ENCODE measurements at regions not wholly inside any gene's neighbourhood (a gene's known extent, or its start where the extent isn't known, plus 50 kb on each side); places are given as distances from the start of the nearest gene placed in this dataset.

DNA sequence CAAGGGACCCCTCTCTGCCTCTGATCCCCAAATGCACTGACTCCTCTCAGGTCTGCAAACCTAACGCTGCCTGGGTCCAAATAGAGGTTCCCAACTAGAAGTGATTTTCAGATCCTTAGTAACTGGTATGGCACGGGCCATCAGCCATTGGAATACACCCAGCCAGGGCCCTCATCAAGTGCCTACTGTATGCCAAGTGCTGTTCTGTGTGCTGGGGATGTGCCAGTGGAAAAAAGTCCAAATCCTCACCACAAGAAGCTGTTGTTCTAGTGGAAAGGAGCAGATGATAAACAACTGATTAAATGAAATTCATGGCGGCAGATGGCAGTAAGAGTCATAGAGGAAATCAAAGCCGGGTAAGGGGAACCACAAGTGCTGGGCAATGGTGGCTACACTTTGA, 57.2 kb upstream of the MED9 start (continued):
- TF ChIP-seq FOXP1 (CRISPR knock-in tag; IDR thresholded peaks at IDR 0.05; ENCODE audit: borderline replicate concordance) (no peak), ZNF317 (CRISPR knock-in tag; IDR thresholded peaks at IDR 0.05; ENCODE audit: borderline replicate concordance, low read depth) (no peak), SMAD3 (CRISPR knock-in tag; IDR thresholded peaks at IDR 0.05; ENCODE audit: borderline replicate concordance) (no peak), CBFB (CRISPR knock-in tag; IDR thresholded peaks at IDR 0.05; ENCODE audit: low read depth) (no peak), RELA (CRISPR knock-in tag; IDR thresholded peaks at IDR 0.05; ENCODE audit: borderline replicate concordance) (no peak), NFATC4 (CRISPR knock-in tag; IDR thresholded peaks at IDR 0.05) (no peak), GTF2I (CRISPR knock-in tag; conservative IDR thresholded peaks at IDR 0.05) (no peak)
- TF ChIP-seq, protein P1, sequence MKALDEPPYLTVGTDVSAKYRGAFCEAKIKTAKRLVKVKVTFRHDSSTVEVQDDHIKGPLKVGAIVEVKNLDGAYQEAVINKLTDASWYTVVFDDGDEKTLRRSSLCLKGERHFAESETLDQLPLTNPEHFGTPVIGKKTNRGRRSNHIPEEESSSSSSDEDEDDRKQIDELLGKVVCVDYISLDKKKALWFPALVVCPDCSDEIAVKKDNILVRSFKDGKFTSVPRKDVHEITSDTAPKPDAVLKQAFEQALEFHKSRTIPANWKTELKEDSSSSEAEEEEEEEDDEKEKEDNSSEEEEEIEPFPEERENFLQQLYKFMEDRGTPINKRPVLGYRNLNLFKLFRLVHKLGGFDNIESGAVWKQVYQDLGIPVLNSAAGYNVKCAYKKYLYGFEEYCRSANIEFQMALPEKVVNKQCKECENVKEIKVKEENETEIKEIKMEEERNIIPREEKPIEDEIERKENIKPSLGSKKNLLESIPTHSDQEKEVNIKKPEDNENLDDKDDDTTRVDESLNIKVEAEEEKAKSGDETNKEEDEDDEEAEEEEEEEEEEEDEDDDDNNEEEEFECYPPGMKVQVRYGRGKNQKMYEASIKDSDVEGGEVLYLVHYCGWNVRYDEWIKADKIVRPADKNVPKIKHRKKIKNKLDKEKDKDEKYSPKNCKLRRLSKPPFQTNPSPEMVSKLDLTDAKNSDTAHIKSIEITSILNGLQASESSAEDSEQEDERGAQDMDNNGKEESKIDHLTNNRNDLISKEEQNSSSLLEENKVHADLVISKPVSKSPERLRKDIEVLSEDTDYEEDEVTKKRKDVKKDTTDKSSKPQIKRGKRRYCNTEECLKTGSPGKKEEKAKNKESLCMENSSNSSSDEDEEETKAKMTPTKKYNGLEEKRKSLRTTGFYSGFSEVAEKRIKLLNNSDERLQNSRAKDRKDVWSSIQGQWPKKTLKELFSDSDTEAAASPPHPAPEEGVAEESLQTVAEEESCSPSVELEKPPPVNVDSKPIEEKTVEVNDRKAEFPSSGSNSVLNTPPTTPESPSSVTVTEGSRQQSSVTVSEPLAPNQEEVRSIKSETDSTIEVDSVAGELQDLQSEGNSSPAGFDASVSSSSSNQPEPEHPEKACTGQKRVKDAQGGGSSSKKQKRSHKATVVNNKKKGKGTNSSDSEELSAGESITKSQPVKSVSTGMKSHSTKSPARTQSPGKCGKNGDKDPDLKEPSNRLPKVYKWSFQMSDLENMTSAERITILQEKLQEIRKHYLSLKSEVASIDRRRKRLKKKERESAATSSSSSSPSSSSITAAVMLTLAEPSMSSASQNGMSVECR (CRISPR knock-in tag; IDR thresholded peaks at IDR 0.05; ENCODE audit: borderline replicate concordance) = no peak
- TF ChIP-seq, protein P2, sequence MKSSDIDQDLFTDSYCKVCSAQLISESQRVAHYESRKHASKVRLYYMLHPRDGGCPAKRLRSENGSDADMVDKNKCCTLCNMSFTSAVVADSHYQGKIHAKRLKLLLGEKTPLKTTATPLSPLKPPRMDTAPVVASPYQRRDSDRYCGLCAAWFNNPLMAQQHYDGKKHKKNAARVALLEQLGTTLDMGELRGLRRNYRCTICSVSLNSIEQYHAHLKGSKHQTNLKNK (CRISPR knock-in tag; IDR thresholded peaks at IDR 0.05) = no peak
- TF ChIP-seq, protein P3, sequence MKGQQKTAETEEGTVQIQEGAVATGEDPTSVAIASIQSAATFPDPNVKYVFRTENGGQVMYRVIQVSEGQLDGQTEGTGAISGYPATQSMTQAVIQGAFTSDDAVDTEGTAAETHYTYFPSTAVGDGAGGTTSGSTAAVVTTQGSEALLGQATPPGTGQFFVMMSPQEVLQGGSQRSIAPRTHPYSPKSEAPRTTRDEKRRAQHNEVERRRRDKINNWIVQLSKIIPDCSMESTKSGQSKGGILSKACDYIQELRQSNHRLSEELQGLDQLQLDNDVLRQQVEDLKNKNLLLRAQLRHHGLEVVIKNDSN (CRISPR knock-in tag; IDR thresholded peaks at IDR 0.05) = no peak
- TF ChIP-seq, protein P4, sequence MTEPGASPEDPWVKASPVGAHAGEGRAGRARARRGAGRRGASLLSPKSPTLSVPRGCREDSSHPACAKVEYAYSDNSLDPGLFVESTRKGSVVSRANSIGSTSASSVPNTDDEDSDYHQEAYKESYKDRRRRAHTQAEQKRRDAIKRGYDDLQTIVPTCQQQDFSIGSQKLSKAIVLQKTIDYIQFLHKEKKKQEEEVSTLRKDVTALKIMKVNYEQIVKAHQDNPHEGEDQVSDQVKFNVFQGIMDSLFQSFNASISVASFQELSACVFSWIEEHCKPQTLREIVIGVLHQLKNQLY (CRISPR knock-in tag; IDR thresholded peaks at IDR 0.05) = no peak

DNA sequence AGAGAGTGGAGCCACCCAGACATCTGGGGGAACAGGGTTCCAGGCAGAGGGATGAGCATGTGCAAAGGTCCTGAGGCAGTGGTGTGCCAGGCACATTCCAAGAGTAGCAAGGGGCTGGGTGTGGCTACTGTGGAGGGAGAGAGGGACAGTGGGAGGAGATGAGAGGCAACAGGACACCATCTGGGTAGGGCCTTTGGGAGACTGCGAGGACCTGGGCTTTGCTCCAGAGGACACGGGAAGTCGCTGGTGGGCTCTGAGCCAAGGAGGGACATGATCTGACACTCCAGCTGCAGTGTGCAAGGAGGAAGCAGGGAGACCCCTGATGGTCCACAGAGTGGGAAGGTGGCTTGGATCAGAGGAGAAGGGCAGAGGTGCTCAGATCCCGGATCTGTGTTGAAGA, 56.7 kb upstream of the MED9 start:
- POLR2A ChIA-PET = no interaction called here
- Mint-ChIP-seq H3K9me3 (peaks cover 56% of the 10 kb centered on the region), H3K27ac (no peak overlapping the region), H3K4me3 (no peak overlapping the region), H3K36me3 (0 out of 2 replicates have a peak, but pooled peaks cover 2% of the 10 kb centered on the region), H3K4me1 (no peaks in the 10 kb centered on the region), H3K27me3 (ENCODE audit: low read depth) (peaks cover 19% of the 10 kb centered on the region)
- ATAC-seq = no peak
- CTCF ChIA-PET = no interaction called here
- TF ChIP-seq GABPB1 (CRISPR knock-in tag; IDR thresholded peaks at IDR 0.05) = no peak
- TF ChIP-seq, protein P4 (CRISPR knock-in tag; IDR thresholded peaks at IDR 0.05) = no peak
- TF ChIP-seq, protein P5, sequence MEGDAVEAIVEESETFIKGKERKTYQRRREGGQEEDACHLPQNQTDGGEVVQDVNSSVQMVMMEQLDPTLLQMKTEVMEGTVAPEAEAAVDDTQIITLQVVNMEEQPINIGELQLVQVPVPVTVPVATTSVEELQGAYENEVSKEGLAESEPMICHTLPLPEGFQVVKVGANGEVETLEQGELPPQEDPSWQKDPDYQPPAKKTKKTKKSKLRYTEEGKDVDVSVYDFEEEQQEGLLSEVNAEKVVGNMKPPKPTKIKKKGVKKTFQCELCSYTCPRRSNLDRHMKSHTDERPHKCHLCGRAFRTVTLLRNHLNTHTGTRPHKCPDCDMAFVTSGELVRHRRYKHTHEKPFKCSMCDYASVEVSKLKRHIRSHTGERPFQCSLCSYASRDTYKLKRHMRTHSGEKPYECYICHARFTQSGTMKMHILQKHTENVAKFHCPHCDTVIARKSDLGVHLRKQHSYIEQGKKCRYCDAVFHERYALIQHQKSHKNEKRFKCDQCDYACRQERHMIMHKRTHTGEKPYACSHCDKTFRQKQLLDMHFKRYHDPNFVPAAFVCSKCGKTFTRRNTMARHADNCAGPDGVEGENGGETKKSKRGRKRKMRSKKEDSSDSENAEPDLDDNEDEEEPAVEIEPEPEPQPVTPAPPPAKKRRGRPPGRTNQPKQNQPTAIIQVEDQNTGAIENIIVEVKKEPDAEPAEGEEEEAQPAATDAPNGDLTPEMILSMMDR (IDR thresholded peaks at IDR 0.05) = no peak
- TF ChIP-seq, protein P6, sequence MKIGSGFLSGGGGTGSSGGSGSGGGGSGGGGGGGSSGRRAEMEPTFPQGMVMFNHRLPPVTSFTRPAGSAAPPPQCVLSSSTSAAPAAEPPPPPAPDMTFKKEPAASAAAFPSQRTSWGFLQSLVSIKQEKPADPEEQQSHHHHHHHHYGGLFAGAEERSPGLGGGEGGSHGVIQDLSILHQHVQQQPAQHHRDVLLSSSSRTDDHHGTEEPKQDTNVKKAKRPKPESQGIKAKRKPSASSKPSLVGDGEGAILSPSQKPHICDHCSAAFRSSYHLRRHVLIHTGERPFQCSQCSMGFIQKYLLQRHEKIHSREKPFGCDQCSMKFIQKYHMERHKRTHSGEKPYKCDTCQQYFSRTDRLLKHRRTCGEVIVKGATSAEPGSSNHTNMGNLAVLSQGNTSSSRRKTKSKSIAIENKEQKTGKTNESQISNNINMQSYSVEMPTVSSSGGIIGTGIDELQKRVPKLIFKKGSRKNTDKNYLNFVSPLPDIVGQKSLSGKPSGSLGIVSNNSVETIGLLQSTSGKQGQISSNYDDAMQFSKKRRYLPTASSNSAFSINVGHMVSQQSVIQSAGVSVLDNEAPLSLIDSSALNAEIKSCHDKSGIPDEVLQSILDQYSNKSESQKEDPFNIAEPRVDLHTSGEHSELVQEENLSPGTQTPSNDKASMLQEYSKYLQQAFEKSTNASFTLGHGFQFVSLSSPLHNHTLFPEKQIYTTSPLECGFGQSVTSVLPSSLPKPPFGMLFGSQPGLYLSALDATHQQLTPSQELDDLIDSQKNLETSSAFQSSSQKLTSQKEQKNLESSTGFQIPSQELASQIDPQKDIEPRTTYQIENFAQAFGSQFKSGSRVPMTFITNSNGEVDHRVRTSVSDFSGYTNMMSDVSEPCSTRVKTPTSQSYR (CRISPR knock-in tag; IDR thresholded peaks at IDR 0.05) = no peak
- TF ChIP-seq, protein P7, sequence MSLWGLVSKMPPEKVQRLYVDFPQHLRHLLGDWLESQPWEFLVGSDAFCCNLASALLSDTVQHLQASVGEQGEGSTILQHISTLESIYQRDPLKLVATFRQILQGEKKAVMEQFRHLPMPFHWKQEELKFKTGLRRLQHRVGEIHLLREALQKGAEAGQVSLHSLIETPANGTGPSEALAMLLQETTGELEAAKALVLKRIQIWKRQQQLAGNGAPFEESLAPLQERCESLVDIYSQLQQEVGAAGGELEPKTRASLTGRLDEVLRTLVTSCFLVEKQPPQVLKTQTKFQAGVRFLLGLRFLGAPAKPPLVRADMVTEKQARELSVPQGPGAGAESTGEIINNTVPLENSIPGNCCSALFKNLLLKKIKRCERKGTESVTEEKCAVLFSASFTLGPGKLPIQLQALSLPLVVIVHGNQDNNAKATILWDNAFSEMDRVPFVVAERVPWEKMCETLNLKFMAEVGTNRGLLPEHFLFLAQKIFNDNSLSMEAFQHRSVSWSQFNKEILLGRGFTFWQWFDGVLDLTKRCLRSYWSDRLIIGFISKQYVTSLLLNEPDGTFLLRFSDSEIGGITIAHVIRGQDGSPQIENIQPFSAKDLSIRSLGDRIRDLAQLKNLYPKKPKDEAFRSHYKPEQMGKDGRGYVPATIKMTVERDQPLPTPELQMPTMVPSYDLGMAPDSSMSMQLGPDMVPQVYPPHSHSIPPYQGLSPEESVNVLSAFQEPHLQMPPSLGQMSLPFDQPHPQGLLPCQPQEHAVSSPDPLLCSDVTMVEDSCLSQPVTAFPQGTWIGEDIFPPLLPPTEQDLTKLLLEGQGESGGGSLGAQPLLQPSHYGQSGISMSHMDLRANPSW (CRISPR knock-in tag; conservative IDR thresholded peaks at IDR 0.05; ENCODE audit: low read depth) = no peak
- no peak for DNase-seq (ENCODE audit: low spot score)

All from WTC11 (cell line).